DND-41 (cell line): ENCODE measurements at regions not wholly inside any gene's neighbourhood (a gene's known extent, or its start where the extent isn't known, plus 50 kb on each side); places are given as distances from the start of the nearest gene placed in this dataset.

ENCODE experiments used
- ATAC-seq: fragments of 200-7000 bp; cut with Tn5 transposase; 3 replicates; pipeline ENCODE4 v1.9.1; 2021; ENCODE audit warnings: low read depth; ENCODE audit not compliant: insufficient read depth
- DNase-seq: peaks from one replicate; pipeline ENCODE4 v3.0.0-alpha.2; 2020
- H2AFZ ChIP-seq: 2 replicates; pipeline ENCODE4 v1.6.0; 2012; ENCODE audit warnings: low read depth, low read length
- H3K27ac ChIP-seq: 2 replicates; pipeline ENCODE4 v1.5.1; 2012; ENCODE audit warnings: low read length, inconsistent platforms
- H3K27me3 ChIP-seq: fragments of 200-600 bp; sonication (generic); 2 replicates; pipeline ENCODE4 v1.6.0; 2012; ENCODE audit warnings: low read length, mild to moderate bottlenecking, inconsistent platforms; ENCODE audit not compliant: insufficient read depth, poor library complexity
- H3K36me3 ChIP-seq: 2 replicates; pipeline ENCODE4 v1.5.1; 2012; ENCODE audit warnings: low read length, inconsistent platforms; ENCODE audit not compliant: insufficient read depth
- H3K4me1 ChIP-seq: 2 replicates; pipeline ENCODE4 v1.5.1; 2012; ENCODE audit warnings: mild to moderate bottlenecking, low read length; ENCODE audit not compliant: insufficient read depth
- H3K4me2 ChIP-seq: 2 replicates; pipeline ENCODE4 v1.6.0; 2012; ENCODE audit warnings: mild to moderate bottlenecking, moderate library complexity, low read length, inconsistent platforms; ENCODE audit not compliant: insufficient read depth
- H3K4me3 ChIP-seq, 2 experiments: fragments of 200-600 bp in 1 of 2; shearing (Covaris generic) in 1 of 2; 2 replicates each; pipeline ENCODE4 v1.5.1; 2012 to 2016; ENCODE audit warnings: inconsistent platforms in 2 of 2, low read length in 2 of 2, mild to moderate bottlenecking in 2 of 2, low read depth in 1 of 2, moderate library complexity in 1 of 2
- H3K79me2 ChIP-seq: 2 replicates; pipeline ENCODE4 v1.6.0; 2012; ENCODE audit warnings: low read length, inconsistent platforms; ENCODE audit not compliant: insufficient read depth
- H3K9ac ChIP-seq: 2 replicates; pipeline ENCODE4 v1.6.0; 2012; ENCODE audit warnings: low read depth, mild to moderate bottlenecking, inconsistent platforms, low read length, moderate library complexity
- H3K9me3 ChIP-seq: 2 replicates; pipeline ENCODE4 v1.5.1; 2012; ENCODE audit warnings: low read length, moderate library complexity, mild to moderate bottlenecking, inconsistent platforms; ENCODE audit not compliant: insufficient read depth, severe bottlenecking
- H4K20me1 ChIP-seq: 2 replicates; pipeline ENCODE4 v1.6.0; 2012; ENCODE audit warnings: low read length; ENCODE audit not compliant: insufficient read depth
- EZH2 ChIP-seq: IDR thresholded peaks from 3 replicates; pipeline ENCODE4 v1.6.1; 2012; ENCODE audit warnings: borderline replicate concordance, low read depth, mild to moderate bottlenecking, moderate library complexity, low read length, inconsistent platforms; ENCODE audit not compliant: severe bottlenecking
- TF ChIP-seq, protein P1 (sequence below): IDR thresholded peaks from 2 replicates; pipeline ENCODE4 v1.5.1; 2012; ENCODE audit warnings: borderline replicate concordance, low read length, moderate library complexity, mild to moderate bottlenecking; ENCODE audit not compliant: poor library complexity, severe bottlenecking; ENCODE audit errors: extremely low read depth

DNA sequence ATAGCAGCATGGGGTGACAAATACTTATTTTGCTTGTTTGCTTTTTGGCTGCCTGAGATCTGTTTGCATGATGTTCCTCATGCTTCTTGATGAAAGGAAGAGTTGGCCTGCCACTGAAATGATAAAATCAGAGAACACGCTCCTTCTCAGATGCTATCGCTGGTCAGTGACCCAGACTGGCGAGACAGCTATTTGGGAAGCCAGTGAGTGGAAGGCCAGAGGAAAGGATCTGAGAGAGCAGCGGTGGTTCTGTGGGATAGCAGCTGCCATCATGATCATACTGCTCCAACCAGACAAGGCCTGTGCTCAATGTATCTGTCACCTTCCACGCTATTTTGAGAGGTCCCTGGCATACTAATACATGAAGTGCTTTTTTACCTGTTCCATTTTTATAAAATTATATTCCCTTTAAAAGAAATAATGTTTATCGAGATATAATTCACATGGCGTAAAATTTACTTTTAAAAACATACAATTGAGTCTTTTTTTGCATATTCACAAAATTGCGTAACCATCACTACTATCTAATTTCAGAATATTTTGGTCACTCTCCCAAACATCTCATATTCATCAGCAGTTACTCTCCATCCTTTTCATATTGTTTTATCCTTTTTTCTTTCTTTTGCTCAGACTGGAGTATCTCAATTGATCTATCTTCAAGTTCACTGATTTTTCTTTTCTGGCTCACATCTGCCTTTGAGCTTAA, 695.1 kb downstream of the TNS3 start:
- H3K9me3 ChIP-seq, result no peaks in the 10 kb centered on the region
- H3K4me1 ChIP-seq, result no peaks in the 10 kb centered on the region
- no peaks in the 10 kb centered on the region for H3K27me3 ChIP-seq
- no peak overlapping the region for H3K4me3 ChIP-seq
- no peak overlapping the region for H3K27ac ChIP-seq
- H2AFZ ChIP-seq, result no peak overlapping the region
- no peaks in the 10 kb centered on the region for H3K36me3 ChIP-seq
- no peaks in the 10 kb centered on the region for H3K79me2 ChIP-seq
- no peak overlapping the region for H3K9ac ChIP-seq
- ATAC-seq (no peak), DNase-seq (no peak)
- no peaks in the 10 kb centered on the region for H4K20me1 ChIP-seq
- H3K4me2 ChIP-seq, result no peak overlapping the region
- TF ChIP-seq, protein P1, sequence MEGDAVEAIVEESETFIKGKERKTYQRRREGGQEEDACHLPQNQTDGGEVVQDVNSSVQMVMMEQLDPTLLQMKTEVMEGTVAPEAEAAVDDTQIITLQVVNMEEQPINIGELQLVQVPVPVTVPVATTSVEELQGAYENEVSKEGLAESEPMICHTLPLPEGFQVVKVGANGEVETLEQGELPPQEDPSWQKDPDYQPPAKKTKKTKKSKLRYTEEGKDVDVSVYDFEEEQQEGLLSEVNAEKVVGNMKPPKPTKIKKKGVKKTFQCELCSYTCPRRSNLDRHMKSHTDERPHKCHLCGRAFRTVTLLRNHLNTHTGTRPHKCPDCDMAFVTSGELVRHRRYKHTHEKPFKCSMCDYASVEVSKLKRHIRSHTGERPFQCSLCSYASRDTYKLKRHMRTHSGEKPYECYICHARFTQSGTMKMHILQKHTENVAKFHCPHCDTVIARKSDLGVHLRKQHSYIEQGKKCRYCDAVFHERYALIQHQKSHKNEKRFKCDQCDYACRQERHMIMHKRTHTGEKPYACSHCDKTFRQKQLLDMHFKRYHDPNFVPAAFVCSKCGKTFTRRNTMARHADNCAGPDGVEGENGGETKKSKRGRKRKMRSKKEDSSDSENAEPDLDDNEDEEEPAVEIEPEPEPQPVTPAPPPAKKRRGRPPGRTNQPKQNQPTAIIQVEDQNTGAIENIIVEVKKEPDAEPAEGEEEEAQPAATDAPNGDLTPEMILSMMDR, result no peak
- no peak for TF ChIP-seq EZH2

DNA sequence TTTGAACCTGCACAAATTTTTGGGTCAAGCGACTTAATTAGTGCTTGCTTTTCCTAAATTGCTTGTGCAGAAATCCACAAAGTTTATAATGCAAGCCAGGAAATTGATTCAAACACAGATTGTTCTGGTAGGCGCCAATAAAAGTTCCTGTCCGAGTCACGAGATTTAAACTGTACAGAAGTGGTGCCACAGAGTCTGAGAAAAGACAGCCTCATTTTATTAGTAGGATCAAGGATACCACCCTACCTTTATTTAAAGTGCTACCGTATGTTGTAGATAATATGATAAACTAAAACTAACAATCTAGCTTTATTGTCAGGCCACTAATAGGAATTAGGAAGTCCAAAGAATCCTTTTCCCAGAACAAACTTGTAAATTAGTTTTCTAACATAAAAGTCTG, 696.7 kb downstream of the TNS3 start:
- H3K4me3 ChIP-seq, result no peak overlapping the region
- no peak for DNase-seq
- no peaks in the 10 kb centered on the region for H3K9me3 ChIP-seq
- H3K4me2 ChIP-seq, result no peak overlapping the region
- no peak overlapping the region for H3K27ac ChIP-seq
- no peak overlapping the region for H3K9ac ChIP-seq
- H3K27me3 ChIP-seq, result no peaks in the 10 kb centered on the region
- ATAC-seq, result no peak
- no peaks in the 10 kb centered on the region for H3K4me1 ChIP-seq
- no peak overlapping the region for H2AFZ ChIP-seq
- TF ChIP-seq EZH2, result no peak
- TF ChIP-seq, protein P1, result no peak
- H4K20me1 ChIP-seq, result no peaks in the 10 kb centered on the region
- no peaks in the 10 kb centered on the region for H3K79me2 ChIP-seq
- H3K36me3 ChIP-seq, result no peaks in the 10 kb centered on the region

DNA sequence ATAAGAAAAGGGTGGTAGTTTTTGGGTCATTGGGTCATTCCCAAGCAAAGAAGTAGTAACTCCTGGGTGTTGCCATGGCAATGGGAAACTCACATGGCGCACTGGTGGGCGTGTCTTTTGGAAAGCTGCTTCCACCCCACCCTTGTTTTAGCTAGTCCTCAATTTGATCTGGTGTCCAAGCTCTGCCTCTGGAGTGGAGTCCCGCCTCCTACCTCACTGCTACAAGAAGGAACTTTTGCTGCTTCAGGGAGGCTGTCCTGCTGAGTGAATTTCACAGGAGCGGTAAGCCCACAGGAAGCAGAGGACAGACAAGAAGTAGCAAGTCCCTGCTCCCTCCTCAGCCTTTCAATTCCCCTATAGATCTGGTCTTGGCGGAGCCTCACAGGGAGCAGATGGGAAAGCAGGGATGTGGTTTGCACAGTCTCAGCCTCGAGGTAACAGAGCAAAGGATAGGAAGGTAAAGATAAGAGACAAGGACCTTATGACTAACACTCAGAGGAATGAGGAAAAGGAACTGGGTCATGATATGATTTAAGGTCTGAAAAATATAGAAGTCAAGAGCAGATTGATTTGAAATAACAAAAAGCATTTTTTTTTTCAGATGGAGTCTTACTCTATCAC, 700.3 kb downstream of the TNS3 start:
- H2AFZ ChIP-seq, result no peak overlapping the region
- no peaks in the 10 kb centered on the region for H3K4me1 ChIP-seq
- H3K36me3 ChIP-seq, result no peaks in the 10 kb centered on the region
- H3K9me3 ChIP-seq, result no peaks in the 10 kb centered on the region
- no peaks in the 10 kb centered on the region for H4K20me1 ChIP-seq
- H3K27ac ChIP-seq, result no peak overlapping the region
- H3K4me2 ChIP-seq, result no peak overlapping the region
- DNase-seq, result no peak
- H3K9ac ChIP-seq, result no peak overlapping the region
- TF ChIP-seq EZH2, result no peak
- TF ChIP-seq, protein P1, result no peak
- no peaks in the 10 kb centered on the region for H3K79me2 ChIP-seq
- no peaks in the 10 kb centered on the region for H3K27me3 ChIP-seq
- no peak for ATAC-seq
- H3K4me3 ChIP-seq, result no peak overlapping the region
